ENCODE measurements at regions not wholly inside any gene's neighbourhood (a gene's known extent, or its start where the extent isn't known, plus 50 kb on each side); places are given as distances from the start of the nearest gene placed in this dataset.

- TF ChIP-seq POLR2A (IDR thresholded peaks at IDR 0.05; ENCODE audit: extremely low read depth, insufficient read length): no peak
- TF ChIP-seq MYC (IDR thresholded peaks at IDR 0.05; ENCODE audit: low read depth, low read length): no peak
- TF ChIP-seq MAX (IDR thresholded peaks at IDR 0.05; ENCODE audit: low read depth, low read length): no peak
- TF ChIP-seq CTCF (IDR thresholded peaks at IDR 0.05; ENCODE audit: low read depth, low read length): no peak
- DNase-seq (ENCODE audit: low read depth): no peak
- H3K4me3 ChIP-seq (ENCODE audit: low read depth, low read length): no peak overlapping the region
These were observed 638.5 kb downstream of the MED13L start for GRCh38 chr12:115638733-115639647.

GRCh38 chr12:115636546-115636945, 640.9 kb downstream of the MED13L start:
- DNase-seq (ENCODE audit: low read depth): no peak
- TF ChIP-seq CTCF (IDR thresholded peaks at IDR 0.05; ENCODE audit: low read depth, low read length) (no peak), MYC (IDR thresholded peaks at IDR 0.05; ENCODE audit: low read depth, low read length) (no peak), POLR2A (IDR thresholded peaks at IDR 0.05; ENCODE audit: extremely low read depth, insufficient read length) (no peak), MAX (IDR thresholded peaks at IDR 0.05; ENCODE audit: low read depth, low read length) (no peak)
- H3K4me3 ChIP-seq (ENCODE audit: low read depth, low read length): no peak overlapping the region

- H3K4me3 ChIP-seq (ENCODE audit: low read depth, low read length): no peak overlapping the region
- TF ChIP-seq MAX (IDR thresholded peaks at IDR 0.05; ENCODE audit: low read depth, low read length) (no peak), CTCF (IDR thresholded peaks at IDR 0.05; ENCODE audit: low read depth, low read length) (no peak), POLR2A (IDR thresholded peaks at IDR 0.05; ENCODE audit: extremely low read depth, insufficient read length) (no peak), MYC (IDR thresholded peaks at IDR 0.05; ENCODE audit: low read depth, low read length) (no peak)
- DNase-seq (ENCODE audit: low read depth): no peak
These were observed 645.2 kb downstream of the MED13L start for GRCh38 chr12:115632308-115632707.

GRCh38 chr12:115630136-115630535, 647.4 kb downstream of the MED13L start:
- H3K4me3 ChIP-seq (ENCODE audit: low read depth, low read length): no peak overlapping the region
- TF ChIP-seq MYC (IDR thresholded peaks at IDR 0.05; ENCODE audit: low read depth, low read length) (no peak), POLR2A (IDR thresholded peaks at IDR 0.05; ENCODE audit: extremely low read depth, insufficient read length) (no peak), CTCF (IDR thresholded peaks at IDR 0.05; ENCODE audit: low read depth, low read length) (no peak), MAX (IDR thresholded peaks at IDR 0.05; ENCODE audit: low read depth, low read length) (no peak)
- no peak for DNase-seq (ENCODE audit: low read depth)

GRCh38 chr12:115626210-115626609, 651.3 kb downstream of the MED13L start:
- TF ChIP-seq MAX (IDR thresholded peaks at IDR 0.05; ENCODE audit: low read depth, low read length) (no peak), POLR2A (IDR thresholded peaks at IDR 0.05; ENCODE audit: extremely low read depth, insufficient read length) (no peak), MYC (IDR thresholded peaks at IDR 0.05; ENCODE audit: low read depth, low read length) (no peak)
- DNase-seq (ENCODE audit: low read depth): no peak
- H3K4me3 ChIP-seq (ENCODE audit: low read depth, low read length): no peak overlapping the region

GRCh38 chr12:115623764-115624334, 653.6 kb downstream of the MED13L start:
- DNase-seq (ENCODE audit: low read depth): no peak
- TF ChIP-seq MAX (IDR thresholded peaks at IDR 0.05; ENCODE audit: low read depth, low read length): no peak
- TF ChIP-seq CTCF (IDR thresholded peaks at IDR 0.05; ENCODE audit: low read depth, low read length): no peak
- TF ChIP-seq POLR2A (IDR thresholded peaks at IDR 0.05; ENCODE audit: extremely low read depth, insufficient read length): no peak
- no peak for TF ChIP-seq MYC (IDR thresholded peaks at IDR 0.05; ENCODE audit: low read depth, low read length)
- no peak overlapping the region for H3K4me3 ChIP-seq (ENCODE audit: low read depth, low read length)
